ENCODE measurements at regions not wholly inside any gene's neighbourhood (a gene's known extent, or its start where the extent isn't known, plus 50 kb on each side); places are given as distances from the start of the nearest gene placed in this dataset.
"Not testable (repeated sequence)": the region's sequence is repeated elsewhere in the genome, so short reads cannot be mapped to it uniquely, and the experiment has no call there.

DNA sequence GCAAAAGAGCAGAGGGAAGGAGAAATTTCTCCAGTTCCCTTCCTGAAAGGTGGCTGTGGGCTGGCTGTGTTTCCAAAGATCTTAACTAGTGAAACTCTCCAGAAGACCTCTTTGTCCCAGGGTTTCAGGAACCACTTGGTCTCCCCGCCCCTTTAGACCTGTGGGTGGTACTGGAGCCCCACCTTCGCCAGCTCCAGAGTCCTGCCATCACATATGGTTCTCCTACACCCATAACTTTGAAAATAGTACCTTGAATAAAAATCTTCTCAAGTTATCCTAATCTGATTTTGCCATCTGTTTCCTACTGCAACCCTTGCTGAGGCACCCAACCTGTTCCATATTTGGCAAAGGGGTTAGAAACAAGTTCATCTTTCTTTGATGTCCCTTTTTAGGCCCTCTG is 303.9 kb downstream of the SEC16B start:
- intact Hi-C loops (cut with micrococcal nuclease; ENCODE audit: unreplicated experiment) (no loop called here), in situ Hi-C loops (cut with HindIII; ENCODE audit: extremely low pct_ligation_motif_present, low pct_unique_long_range_greater_than_20kb) (no loop called here)
- ChIA-PET POLR2A (no interaction called here), CTCF (ENCODE audit: low intra/inter-chr PET ratio, low total read pairs) (no interaction called here)
- H3K79me2 ChIP-seq (ENCODE audit: insufficient read depth, low read length) = no peaks in the 10 kb centered on the region
- FAIRE-seq = no peak
- no peaks in the 10 kb centered on the region for H3K4me1 ChIP-seq (ENCODE audit: insufficient read depth, low read length)
- no peaks in the 10 kb centered on the region for H3K9me3 ChIP-seq (ENCODE audit: low read length)
- no peak overlapping the region for H3K9ac ChIP-seq (ENCODE audit: insufficient read depth, low read depth, low read length)
- no peaks in the 10 kb centered on the region for H3K27me3 ChIP-seq (ENCODE audit: control insufficient read depth in 1 of 2, insufficient read depth in 2 of 2, low read length in 2 of 2)
- no TSS peak for BruUV-seq (replicated peaks)
- H3K4me3 ChIP-seq (replicated peaks in 1 of 3; ENCODE audit: insufficient read depth in 1 of 3, low read depth in 2 of 3, low read length in 3 of 3) = no peak overlapping the region
- no peak for ATAC-seq
- WGBS (ENCODE audit: low lambda C conversion rate) = 0% methylated on average over 1 of the region's 2 CpGs
- H3K27ac ChIP-seq (ENCODE audit: extremely low read length, insufficient read depth, low read length) = no peak overlapping the region
- no peaks in the 10 kb centered on the region for H4K20me1 ChIP-seq (ENCODE audit: insufficient read depth, low read length)
- no peak overlapping the region for H3K4me2 ChIP-seq (ENCODE audit: low read depth, low read length)
- TF ChIP-seq ZNF660 (CRISPR knock-in tag; IDR thresholded peaks at IDR 0.05; ENCODE audit: borderline replicate concordance, low read depth) (no peak), POLR2AphosphoS2 (IDR thresholded peaks at IDR 0.05; ENCODE audit: low read depth, low read length) (no peak)
- H3K36me3 ChIP-seq (replicated peaks in 1 of 2; ENCODE audit: control insufficient read depth in 1 of 2, insufficient read depth in 2 of 2, low read length in 2 of 2) = no peaks in the 10 kb centered on the region
- DNase-seq (ENCODE audit: low spot score) = no peak
- no peak overlapping the region for H2AFZ ChIP-seq (ENCODE audit: low read length)

DNA sequence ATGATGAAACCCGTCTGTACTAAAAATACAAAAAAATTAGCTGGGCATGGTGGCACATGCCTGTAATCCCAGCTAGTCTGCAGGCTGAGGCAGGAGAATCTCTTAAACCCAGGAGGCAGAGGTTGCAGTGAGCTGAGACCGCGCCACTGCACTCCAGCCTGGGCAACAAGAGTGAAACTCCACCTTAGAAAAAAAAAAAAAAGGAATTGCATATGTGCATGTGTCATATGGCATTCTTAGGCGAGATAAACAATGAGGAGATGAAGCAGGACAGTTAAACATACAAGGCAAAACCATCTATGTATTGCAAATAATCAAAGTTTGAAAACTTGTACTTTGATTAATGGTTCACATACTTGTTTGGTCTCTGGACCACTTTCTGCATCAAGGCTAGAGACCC is 305.1 kb downstream of the SEC16B start:
- ATAC-seq; H3K79me2 ChIP-seq (ENCODE audit: insufficient read depth, low read length); H3K27me3 ChIP-seq (ENCODE audit: control insufficient read depth in 1 of 2, insufficient read depth in 2 of 2, low read length in 2 of 2); H3K4me2 ChIP-seq (ENCODE audit: low read depth, low read length); H3K27ac ChIP-seq (ENCODE audit: extremely low read length, insufficient read depth, low read length); H2AFZ ChIP-seq (ENCODE audit: low read length); H3K4me3 ChIP-seq (replicated peaks in 1 of 3; ENCODE audit: insufficient read depth in 1 of 3, low read depth in 2 of 3, low read length in 3 of 3); in situ Hi-C loops (cut with HindIII; ENCODE audit: extremely low pct_ligation_motif_present, low pct_unique_long_range_greater_than_20kb); H3K9me3 ChIP-seq (ENCODE audit: low read length); DNase-seq (ENCODE audit: low spot score); H3K36me3 ChIP-seq (replicated peaks in 1 of 2; ENCODE audit: control insufficient read depth in 1 of 2, insufficient read depth in 2 of 2, low read length in 2 of 2); H3K9ac ChIP-seq (ENCODE audit: insufficient read depth, low read depth, low read length); CTCF ChIA-PET (ENCODE audit: low intra/inter-chr PET ratio, low total read pairs); POLR2A ChIA-PET; FAIRE-seq; intact Hi-C loops (cut with micrococcal nuclease; ENCODE audit: unreplicated experiment); H3K4me1 ChIP-seq (ENCODE audit: insufficient read depth, low read length); BruUV-seq (replicated peaks); H4K20me1 ChIP-seq (ENCODE audit: insufficient read depth, low read length): not testable (repeated sequence)
- 0% methylated on average over 4 of the region's 4 CpGs for WGBS (ENCODE audit: low lambda C conversion rate)

DNA sequence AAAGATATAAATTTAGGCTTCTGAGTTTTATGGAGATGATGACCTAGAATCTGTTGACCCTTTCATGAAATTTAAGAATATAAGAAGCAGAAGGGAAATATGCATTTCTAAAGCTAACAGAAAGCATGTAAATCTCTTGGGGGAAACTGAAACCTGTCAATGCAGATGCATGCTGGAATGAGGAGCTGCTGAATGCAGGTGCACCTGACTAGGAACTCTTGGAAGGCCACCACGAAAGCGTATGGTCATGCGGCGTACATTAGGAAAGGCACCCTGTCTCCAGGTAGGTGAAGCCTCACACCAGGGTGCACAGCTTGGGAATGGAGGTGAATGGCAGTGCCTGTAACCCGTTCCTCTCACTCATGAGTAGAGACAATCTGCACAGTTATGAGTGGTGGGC is 309.7 kb downstream of the SEC16B start:
- TF ChIP-seq NR1H2 (CRISPR knock-in tag; IDR thresholded peaks at IDR 0.05; ENCODE audit: borderline replicate concordance, low read depth) (no peak), CBFB (CRISPR knock-in tag; IDR thresholded peaks at IDR 0.05) (no peak), ZNF207 (IDR thresholded peaks at IDR 0.05; ENCODE audit: borderline replicate concordance) (no peak), ZNF598 (CRISPR knock-in tag; IDR thresholded peaks at IDR 0.05; ENCODE audit: borderline replicate concordance) (no peak), ZFYVE20 (CRISPR knock-in tag; IDR thresholded peaks at IDR 0.05; ENCODE audit: borderline replicate concordance, low read depth) (no peak), TCF7 (IDR thresholded peaks at IDR 0.05; ENCODE audit: low read depth) (no peak), ZFY (CRISPR knock-in tag; IDR thresholded peaks at IDR 0.05) (no peak), SP1 (IDR thresholded peaks at IDR 0.05) (no peak), SP1 (CRISPR knock-in tag; IDR thresholded peaks at IDR 0.05) (no peak), NBN (conservative IDR thresholded peaks at IDR 0.05) (no peak), ATAD3A (CRISPR knock-in tag; IDR thresholded peaks at IDR 0.05) (no peak)
- TF ChIP-seq, protein P1, sequence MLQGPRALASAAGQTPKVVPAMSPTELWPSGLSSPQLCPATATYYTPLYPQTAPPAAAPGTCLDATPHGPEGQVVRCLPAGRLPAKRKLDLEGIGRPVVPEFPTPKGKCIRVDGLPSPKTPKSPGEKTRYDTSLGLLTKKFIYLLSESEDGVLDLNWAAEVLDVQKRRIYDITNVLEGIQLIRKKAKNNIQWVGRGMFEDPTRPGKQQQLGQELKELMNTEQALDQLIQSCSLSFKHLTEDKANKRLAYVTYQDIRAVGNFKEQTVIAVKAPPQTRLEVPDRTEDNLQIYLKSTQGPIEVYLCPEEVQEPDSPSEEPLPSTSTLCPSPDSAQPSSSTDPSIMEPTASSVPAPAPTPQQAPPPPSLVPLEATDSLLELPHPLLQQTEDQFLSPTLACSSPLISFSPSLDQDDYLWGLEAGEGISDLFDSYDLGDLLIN (CRISPR knock-in tag; IDR thresholded peaks at IDR 0.05; ENCODE audit: borderline replicate concordance) = no peak
- Histone ChIP-seq H4K20me1 (ENCODE audit: insufficient read depth, low read length) (no peaks in the 10 kb centered on the region), H3K27ac (ENCODE audit: extremely low read length, insufficient read depth, low read length) (no peak overlapping the region), H3K9me3 (ENCODE audit: low read length) (no peaks in the 10 kb centered on the region), H3K4me2 (ENCODE audit: low read depth, low read length) (no peak overlapping the region), H3K27me3 (ENCODE audit: control insufficient read depth in 1 of 2, insufficient read depth in 2 of 2, low read length in 2 of 2) (no peaks in the 10 kb centered on the region), H3K36me3 (replicated peaks in 1 of 2; ENCODE audit: control insufficient read depth in 1 of 2, insufficient read depth in 2 of 2, low read length in 2 of 2) (no peaks in the 10 kb centered on the region), H3K79me2 (ENCODE audit: insufficient read depth, low read length) (no peaks in the 10 kb centered on the region), H3K4me3 (replicated peaks in 1 of 3; ENCODE audit: insufficient read depth in 1 of 3, low read depth in 2 of 3, low read length in 3 of 3) (no peak overlapping the region), H3K4me1 (ENCODE audit: insufficient read depth, low read length) (no peaks in the 10 kb centered on the region), H3K9ac (ENCODE audit: insufficient read depth, low read depth, low read length) (no peak overlapping the region), H2AFZ (ENCODE audit: low read length) (no peak overlapping the region)
- no peak for FAIRE-seq
- intact Hi-C loops (cut with micrococcal nuclease; ENCODE audit: unreplicated experiment) (no loop called here), in situ Hi-C loops (cut with HindIII; ENCODE audit: extremely low pct_ligation_motif_present, low pct_unique_long_range_greater_than_20kb) (no loop called here)
- ATAC-seq = no peak
- no TSS peak for BruUV-seq (replicated peaks)
- no peak for DNase-seq (ENCODE audit: low spot score)
- ChIA-PET CTCF (ENCODE audit: low intra/inter-chr PET ratio, low total read pairs) (no interaction called here), POLR2A (no interaction called here)
- WGBS (ENCODE audit: low lambda C conversion rate) = 54% methylated on average over 5 of the region's 5 CpGs

Measured in HepG2 (cell line).